ENCODE measurements at regions not wholly inside any gene's neighbourhood (a gene's known extent, or its start where the extent isn't known, plus 50 kb on each side); places are given as distances from the start of the nearest gene placed in this dataset.

DNA sequence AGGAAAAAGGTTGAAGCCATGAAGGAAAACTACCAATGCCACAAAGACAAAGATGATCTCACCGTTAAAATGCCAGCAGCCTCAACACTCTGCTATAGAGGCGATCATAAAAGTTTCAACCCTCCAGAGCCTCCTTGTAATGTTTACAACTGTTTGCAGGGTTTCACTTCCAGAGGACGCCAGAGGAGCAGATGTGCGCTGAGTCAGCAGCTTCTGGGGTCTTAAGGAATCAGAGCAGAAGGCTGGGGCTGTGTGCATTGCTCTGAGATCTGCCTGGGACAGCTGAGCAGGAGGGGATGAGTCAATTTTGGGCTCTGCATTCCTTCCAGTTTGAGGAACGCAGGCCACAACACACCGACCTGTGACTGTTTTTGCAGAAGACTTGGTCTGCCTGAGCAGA, 98.3 kb downstream of the TMEM130 start:
- TF ChIP-seq, protein P1, sequence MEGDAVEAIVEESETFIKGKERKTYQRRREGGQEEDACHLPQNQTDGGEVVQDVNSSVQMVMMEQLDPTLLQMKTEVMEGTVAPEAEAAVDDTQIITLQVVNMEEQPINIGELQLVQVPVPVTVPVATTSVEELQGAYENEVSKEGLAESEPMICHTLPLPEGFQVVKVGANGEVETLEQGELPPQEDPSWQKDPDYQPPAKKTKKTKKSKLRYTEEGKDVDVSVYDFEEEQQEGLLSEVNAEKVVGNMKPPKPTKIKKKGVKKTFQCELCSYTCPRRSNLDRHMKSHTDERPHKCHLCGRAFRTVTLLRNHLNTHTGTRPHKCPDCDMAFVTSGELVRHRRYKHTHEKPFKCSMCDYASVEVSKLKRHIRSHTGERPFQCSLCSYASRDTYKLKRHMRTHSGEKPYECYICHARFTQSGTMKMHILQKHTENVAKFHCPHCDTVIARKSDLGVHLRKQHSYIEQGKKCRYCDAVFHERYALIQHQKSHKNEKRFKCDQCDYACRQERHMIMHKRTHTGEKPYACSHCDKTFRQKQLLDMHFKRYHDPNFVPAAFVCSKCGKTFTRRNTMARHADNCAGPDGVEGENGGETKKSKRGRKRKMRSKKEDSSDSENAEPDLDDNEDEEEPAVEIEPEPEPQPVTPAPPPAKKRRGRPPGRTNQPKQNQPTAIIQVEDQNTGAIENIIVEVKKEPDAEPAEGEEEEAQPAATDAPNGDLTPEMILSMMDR (IDR thresholded peaks at IDR 0.05; ENCODE audit: low read depth, low read length, missing input control), result no peak
- no peak for TF ChIP-seq TAF1 (conservative IDR thresholded peaks at IDR 0.05)

All from liver (tissue), 3 donors.